ENCODE measurements at regions not wholly inside any gene's neighbourhood (a gene's known extent, or its start where the extent isn't known, plus 50 kb on each side); places are given as distances from the start of the nearest gene placed in this dataset.
"Not testable (repeated sequence)": the region's sequence is repeated elsewhere in the genome, so short reads cannot be mapped to it uniquely, and the experiment has no call there.

- no peak for DNase-seq (ENCODE audit: low spot score)
Measured at GRCh38 chr2:77578354-77578753, 56.2 kb upstream of the LRRTM4 start.

- DNase-seq (ENCODE audit: low spot score) = no peak
Measured at GRCh38 chr2:77579076-77579769, 57.0 kb upstream of the LRRTM4 start.

GRCh38 chr2:77588438-77588837, 66.3 kb upstream of the LRRTM4 start:
- no peak for DNase-seq (ENCODE audit: low spot score)

- no peak for DNase-seq (ENCODE audit: low spot score)
Measured at GRCh38 chr2:77590298-77590917, 68.2 kb upstream of the LRRTM4 start.

GRCh38 chr2:77592955-77593354, 70.8 kb upstream of the LRRTM4 start:
- DNase-seq (ENCODE audit: low spot score) = not testable (repeated sequence)

GRCh38 chr2:77602771-77603170, 80.6 kb upstream of the LRRTM4 start:
- DNase-seq (ENCODE audit: low spot score) = no peak

- no peak for DNase-seq (ENCODE audit: low spot score)
Measured at GRCh38 chr2:77604953-77605929, 83.1 kb upstream of the LRRTM4 start.

- DNase-seq (ENCODE audit: low spot score) = no peak
Measured at GRCh38 chr2:77608510-77608909, 86.3 kb upstream of the LRRTM4 start.

GRCh38 chr2:77629539-77629938, 107.4 kb upstream of the LRRTM4 start:
- DNase-seq (ENCODE audit: low spot score) = no peak

- DNase-seq (ENCODE audit: low spot score) = no peak
Measured at GRCh38 chr2:77631007-77631406, 108.8 kb upstream of the LRRTM4 start.

- no peak for DNase-seq (ENCODE audit: low spot score)
Measured at GRCh38 chr2:77633601-77634000, 111.4 kb upstream of the LRRTM4 start.

- no peak for DNase-seq (ENCODE audit: low spot score)
Measured at GRCh38 chr2:77640924-77641323, 118.7 kb upstream of the LRRTM4 start.

GRCh38 chr2:77642339-77642738, 120.2 kb upstream of the LRRTM4 start:
- no peak for DNase-seq (ENCODE audit: low spot score)

GRCh38 chr2:77649856-77650255, 127.7 kb upstream of the LRRTM4 start:
- no peak for DNase-seq (ENCODE audit: low spot score)

- DNase-seq (ENCODE audit: low spot score) = no peak
Measured at GRCh38 chr2:77652499-77652898, 130.3 kb upstream of the LRRTM4 start.

- DNase-seq (ENCODE audit: low spot score) = no peak
Measured at GRCh38 chr2:77664491-77664890, 142.3 kb upstream of the LRRTM4 start.

GRCh38 chr2:77666251-77666980, 144.2 kb upstream of the LRRTM4 start:
- no peak for DNase-seq (ENCODE audit: low spot score)

- peak; percentile 6 for DNase-seq (ENCODE audit: low spot score)
Measured at GRCh38 chr2:77684543-77685319, 162.6 kb upstream of the LRRTM4 start.

- no peak for DNase-seq (ENCODE audit: low spot score)
Measured at GRCh38 chr2:77712601-77713000, 190.4 kb upstream of the LRRTM4 start.

- DNase-seq (ENCODE audit: low spot score) = no peak
Measured at GRCh38 chr2:77713412-77713811, 191.2 kb upstream of the LRRTM4 start.

GRCh38 chr2:77720115-77720514, 197.9 kb upstream of the LRRTM4 start:
- no peak for DNase-seq (ENCODE audit: low spot score)

Measured in hematopoietic multipotent progenitor cell treated with erythropoietin and hydrocortisone succinate and interleukin-3 and kit ligand, for 17 days (in vitro differentiated cells).